HEK293T (cell line): ENCODE measurements at regions not wholly inside any gene's neighbourhood (a gene's known extent, or its start where the extent isn't known, plus 50 kb on each side); places are given as distances from the start of the nearest gene placed in this dataset.

Experiments
- ARNT ChIP-seq: fragments of 450-650 bp; IDR thresholded peaks from 2 replicates; pipeline ENCODE4 v1.6.1; 2017; ENCODE audit warnings: mild to moderate bottlenecking
- BHLHE40 ChIP-seq: fragments of 450-650 bp; IDR thresholded peaks from 2 replicates; pipeline ENCODE4 v1.6.1; 2016; ENCODE audit warnings: mild to moderate bottlenecking, moderate library complexity, borderline replicate concordance
- ELF4 ChIP-seq: fragments of 450-650 bp; IDR thresholded peaks from 2 replicates; pipeline ENCODE4 v1.6.1; 2017; ENCODE audit warnings: antibody characterized with exemption
- FOXA1 ChIP-seq: fragments of 450-650 bp; IDR thresholded peaks from 2 replicates; pipeline ENCODE4 v1.6.1; 2016; ENCODE audit warnings: mild to moderate bottlenecking
- FOXK2 ChIP-seq: fragments of 450-650 bp; IDR thresholded peaks from 2 replicates; pipeline ENCODE4 v1.6.1; 2016; ENCODE audit warnings: mild to moderate bottlenecking
- FOXM1 ChIP-seq: fragments of 450-650 bp; IDR thresholded peaks from 2 replicates; pipeline ENCODE4 v1.6.1; 2017; ENCODE audit warnings: mild to moderate bottlenecking, borderline replicate concordance
- HDGF ChIP-seq: fragments of 450-650 bp; IDR thresholded peaks from 2 replicates; pipeline ENCODE4 v1.6.1; 2017; ENCODE audit warnings: antibody characterized with exemption, borderline replicate concordance
- NFRKB ChIP-seq: fragments of 450-650 bp; IDR thresholded peaks from 2 replicates; pipeline ENCODE4 v1.6.1; 2016; ENCODE audit warnings: mild to moderate bottlenecking, moderate library complexity
- PKNOX1 ChIP-seq: fragments of 450-650 bp; IDR thresholded peaks from 2 replicates; pipeline ENCODE4 v1.6.1; 2016
- SP1 ChIP-seq: fragments of 450-650 bp; IDR thresholded peaks from 2 replicates; pipeline ENCODE4 v1.6.1; 2017
- SUZ12 ChIP-seq: fragments of 450-650 bp; IDR thresholded peaks from 2 replicates; pipeline ENCODE4 v1.6.1; 2016; ENCODE audit warnings: mild to moderate bottlenecking
- TARDBP ChIP-seq: fragments of 450-650 bp; IDR thresholded peaks from 2 replicates; pipeline ENCODE4 v1.6.1; 2016
- ZNF384 ChIP-seq: fragments of 450-650 bp; IDR thresholded peaks from 2 replicates; pipeline ENCODE4 v1.6.1; 2016

GRCh38 chr2:185082749-185083148 lies 484.4 kb downstream of the ZNF804A start:
- TF ChIP-seq HDGF (no peak), ARNT (no peak), NFRKB (no peak), SP1 (no peak), BHLHE40 (no peak), ZNF384 (no peak), FOXM1 (no peak), FOXA1 (no peak), SUZ12 (no peak), ELF4 (no peak), FOXK2 (no peak), PKNOX1 (no peak), TARDBP (no peak)
